K562 (cell line): ENCODE measurements at regions not wholly inside any gene's neighbourhood (a gene's known extent, or its start where the extent isn't known, plus 50 kb on each side); places are given as distances from the start of the nearest gene placed in this dataset.

Source experiments
- AFF4 ChIP-seq: sonication (generic); formaldehyde crosslinking; IDR thresholded peaks from 2 replicates; pipeline ENCODE4 v1.8.0; 2023; ENCODE audit warnings: mild to moderate bottlenecking, missing genetic modification reagents
- JUN ChIP-seq, 2 experiments: sonication (generic) in 1 of 2; formaldehyde crosslinking in 1 of 2; IDR thresholded peaks; 2 replicates each; pipeline versions ENCODE4 v1.6.1 to v1.8.0; 2012 to 2022; ENCODE audit warnings: borderline replicate concordance in 2 of 2, mild to moderate bottlenecking in 2 of 2, improper control_type of control experiment in 1 of 2, low read depth in 1 of 2, low read length in 1 of 2, missing genetic modification reagents in 1 of 2
- ZZZ3 ChIP-seq: fragments of 450-650 bp; IDR thresholded peaks from 2 replicates; pipeline ENCODE4 v1.6.1; 2016; ENCODE audit warnings: antibody characterized with exemption, mild to moderate bottlenecking, moderate library complexity

DNA sequence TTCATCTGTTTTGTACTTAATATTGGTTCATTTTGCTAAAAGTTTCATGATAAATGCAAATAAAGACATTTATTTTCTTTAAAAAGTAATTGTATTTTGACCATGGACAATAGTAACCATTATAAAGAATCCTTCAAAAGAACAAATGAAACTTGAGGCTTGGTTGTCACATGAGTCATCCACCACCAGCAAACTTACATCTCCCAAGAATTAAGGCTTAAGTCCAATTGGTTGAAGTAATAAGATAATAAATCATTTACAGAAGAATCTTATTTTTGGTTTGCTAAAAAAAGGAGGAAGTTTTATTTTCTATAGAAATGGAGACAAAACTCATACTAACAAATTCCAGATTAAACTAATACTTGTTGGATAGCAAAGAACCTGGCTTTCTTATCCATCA lies 84.8 kb upstream of the KITLG start:
- TF ChIP-seq ZZZ3 (no peak), AFF4 (CRISPR knock-in tag) (no peak), JUN (IDR thresholded peaks at IDR 0.05; ENCODE audit: borderline replicate concordance, low read depth, low read length) (no peak), JUN (CRISPR knock-in tag; IDR thresholded peaks at IDR 0.05; ENCODE audit: borderline replicate concordance) (no peak)
